AG04449 (cell line): ENCODE measurements at regions not wholly inside any gene's neighbourhood (a gene's known extent, or its start where the extent isn't known, plus 50 kb on each side); places are given as distances from the start of the nearest gene placed in this dataset.

Experiments used
- CTCF ChIA-PET: fragments of 350-600 bp; formaldehyde crosslinking; extraction: SDS; loops from one replicate; lab custom pipeline; 2021; ENCODE audit warnings: antibody characterized with exemption; lab: Yijun Ruan, JAX
- POLR2A ChIA-PET: fragments of 400-600, 350-600 bp; formaldehyde crosslinking; extraction: SDS; loops from one replicate; lab custom pipeline; 2020; ENCODE audit warnings: antibody characterized with exemption, inconsistent platforms; lab: Yijun Ruan, JAX
- DNase-seq: peaks from one replicate; pipeline ENCODE4 v3.0.0-alpha.2; 2010; ENCODE audit warnings: low read depth, low spot score
- H3K4me3 ChIP-seq: 2 replicates; pipeline ENCODE4 v1.5.1; 2011; ENCODE audit warnings: low read depth, mild to moderate bottlenecking, control low read depth, low read length
- CTCF ChIP-seq: IDR thresholded peaks from one replicate; pipeline ENCODE4 v1.5.1; 2011; ENCODE audit warnings: mild to moderate bottlenecking, moderate library complexity, low read length, control low read depth, inconsistent platforms; ENCODE audit not compliant: insufficient read depth; ENCODE audit errors: missing control alignments

GRCh38 chr3:80006315-80006714, 238.5 kb upstream of the ROBO1 start:
- TF ChIP-seq CTCF: no peak
- H3K4me3 ChIP-seq: no peak overlapping the region
- POLR2A ChIA-PET: no interaction called here
- CTCF ChIA-PET: no interaction called here
- no peak for DNase-seq

- POLR2A ChIA-PET: no interaction called here
- TF ChIP-seq CTCF: no peak
- CTCF ChIA-PET: no interaction called here
- no peak for DNase-seq
- H3K4me3 ChIP-seq: no peak overlapping the region
Observed at GRCh38 chr3:80000022-80000421, 232.2 kb upstream of the ROBO1 start.

- no peak for DNase-seq
- CTCF ChIA-PET: no interaction called here
- POLR2A ChIA-PET: no interaction called here
- TF ChIP-seq CTCF: no peak
- H3K4me3 ChIP-seq: no peak overlapping the region
Observed at GRCh38 chr3:79994397-79994796, 226.6 kb upstream of the ROBO1 start.

- ChIA-PET CTCF (no interaction called here), POLR2A (no interaction called here)
- no peak for DNase-seq
- H3K4me3 ChIP-seq: no peak overlapping the region
- no peak for TF ChIP-seq CTCF
Observed at GRCh38 chr3:79986338-79986737, 218.5 kb upstream of the ROBO1 start.

- TF ChIP-seq CTCF: no peak
- no peak for DNase-seq
- ChIA-PET POLR2A (no interaction called here), CTCF (no interaction called here)
- H3K4me3 ChIP-seq: no peak overlapping the region
Observed at GRCh38 chr3:79985816-79986215, 218.0 kb upstream of the ROBO1 start.

- no peak overlapping the region for H3K4me3 ChIP-seq
- TF ChIP-seq CTCF: no peak
- no peak for DNase-seq
- CTCF ChIA-PET: interaction anchor here (0.6 kb wide), 1 partner anchor 359 kb away, joined by 3 read pairs; no protein-coding TSS in a partner anchor
- POLR2A ChIA-PET: no interaction called here
Observed at GRCh38 chr3:79983118-79983517, 215.3 kb upstream of the ROBO1 start.
